ENCODE measurements at regions not wholly inside any gene's neighbourhood (a gene's known extent, or its start where the extent isn't known, plus 50 kb on each side); places are given as distances from the start of the nearest gene placed in this dataset.

GRCh38 chr20:60410618-60411264 is 452.5 kb downstream of the CDH26 start:
- H3K27ac ChIP-seq, result no peak overlapping the region
- no peak for TF ChIP-seq ZFX (IDR thresholded peaks at IDR 0.05)
- TF ChIP-seq, protein P1, sequence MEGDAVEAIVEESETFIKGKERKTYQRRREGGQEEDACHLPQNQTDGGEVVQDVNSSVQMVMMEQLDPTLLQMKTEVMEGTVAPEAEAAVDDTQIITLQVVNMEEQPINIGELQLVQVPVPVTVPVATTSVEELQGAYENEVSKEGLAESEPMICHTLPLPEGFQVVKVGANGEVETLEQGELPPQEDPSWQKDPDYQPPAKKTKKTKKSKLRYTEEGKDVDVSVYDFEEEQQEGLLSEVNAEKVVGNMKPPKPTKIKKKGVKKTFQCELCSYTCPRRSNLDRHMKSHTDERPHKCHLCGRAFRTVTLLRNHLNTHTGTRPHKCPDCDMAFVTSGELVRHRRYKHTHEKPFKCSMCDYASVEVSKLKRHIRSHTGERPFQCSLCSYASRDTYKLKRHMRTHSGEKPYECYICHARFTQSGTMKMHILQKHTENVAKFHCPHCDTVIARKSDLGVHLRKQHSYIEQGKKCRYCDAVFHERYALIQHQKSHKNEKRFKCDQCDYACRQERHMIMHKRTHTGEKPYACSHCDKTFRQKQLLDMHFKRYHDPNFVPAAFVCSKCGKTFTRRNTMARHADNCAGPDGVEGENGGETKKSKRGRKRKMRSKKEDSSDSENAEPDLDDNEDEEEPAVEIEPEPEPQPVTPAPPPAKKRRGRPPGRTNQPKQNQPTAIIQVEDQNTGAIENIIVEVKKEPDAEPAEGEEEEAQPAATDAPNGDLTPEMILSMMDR (conservative IDR thresholded peaks at IDR 0.05), result no peak

GRCh38 chr20:60411813-60412212 is 453.6 kb downstream of the CDH26 start:
- H3K27ac ChIP-seq, result no peak overlapping the region
- no peak for TF ChIP-seq ZFX (IDR thresholded peaks at IDR 0.05)
- TF ChIP-seq, protein P1 (conservative IDR thresholded peaks at IDR 0.05), result no peak

DNA sequence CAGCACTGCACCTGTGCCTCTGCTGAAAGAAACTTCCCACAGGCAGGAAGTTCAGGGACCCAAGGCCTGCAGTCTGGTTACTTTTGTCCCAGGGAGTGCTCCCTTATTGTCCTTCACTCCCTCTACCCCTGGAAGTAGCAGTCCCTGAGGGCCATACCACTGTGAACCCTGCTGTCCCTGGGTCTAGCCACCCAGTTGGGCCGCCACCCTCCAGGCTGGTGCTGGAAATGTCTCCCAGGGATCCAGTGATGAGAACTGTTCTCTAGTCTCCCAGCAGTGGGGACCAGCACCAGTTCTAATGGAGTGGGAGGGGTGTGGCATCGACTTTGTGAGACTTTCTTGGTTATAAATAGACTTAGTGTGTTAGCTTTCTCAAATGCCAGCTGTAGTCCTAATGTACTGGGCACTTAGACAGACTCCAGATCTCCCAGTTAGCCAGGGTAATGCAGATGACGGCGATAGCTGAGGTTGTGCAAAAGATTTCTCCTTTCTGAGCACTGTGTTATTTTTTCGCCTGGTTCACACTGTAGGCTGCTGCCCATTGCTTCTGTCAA is 462.5 kb downstream of the CDH26 start:
- TF ChIP-seq, protein P1 (conservative IDR thresholded peaks at IDR 0.05), result no peak
- TF ChIP-seq ZFX (IDR thresholded peaks at IDR 0.05), result no peak
- no peak overlapping the region for H3K27ac ChIP-seq

DNA sequence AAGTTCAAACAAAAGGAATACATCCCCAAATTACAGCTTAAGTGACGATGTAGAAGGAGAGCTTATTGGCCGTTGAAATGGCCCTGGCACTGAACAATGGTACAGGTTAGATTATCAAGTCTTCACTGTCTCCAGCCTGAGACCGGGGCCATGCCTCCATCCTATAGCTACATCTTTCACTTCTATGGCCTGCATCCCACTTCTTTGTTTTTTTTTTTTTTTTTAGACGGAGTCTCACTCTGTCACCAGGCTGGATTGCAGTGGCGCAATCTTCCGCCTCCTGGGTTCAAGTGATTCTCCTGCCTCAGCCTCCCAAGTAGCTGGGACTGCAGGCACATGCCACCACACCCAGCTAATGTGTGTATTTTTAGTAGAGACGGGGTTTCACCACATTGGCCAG is 464.6 kb downstream of the CDH26 start:
- no peak overlapping the region for H3K27ac ChIP-seq
- TF ChIP-seq ZFX (IDR thresholded peaks at IDR 0.05), result no peak
- TF ChIP-seq, protein P1 (conservative IDR thresholded peaks at IDR 0.05), result no peak

DNA sequence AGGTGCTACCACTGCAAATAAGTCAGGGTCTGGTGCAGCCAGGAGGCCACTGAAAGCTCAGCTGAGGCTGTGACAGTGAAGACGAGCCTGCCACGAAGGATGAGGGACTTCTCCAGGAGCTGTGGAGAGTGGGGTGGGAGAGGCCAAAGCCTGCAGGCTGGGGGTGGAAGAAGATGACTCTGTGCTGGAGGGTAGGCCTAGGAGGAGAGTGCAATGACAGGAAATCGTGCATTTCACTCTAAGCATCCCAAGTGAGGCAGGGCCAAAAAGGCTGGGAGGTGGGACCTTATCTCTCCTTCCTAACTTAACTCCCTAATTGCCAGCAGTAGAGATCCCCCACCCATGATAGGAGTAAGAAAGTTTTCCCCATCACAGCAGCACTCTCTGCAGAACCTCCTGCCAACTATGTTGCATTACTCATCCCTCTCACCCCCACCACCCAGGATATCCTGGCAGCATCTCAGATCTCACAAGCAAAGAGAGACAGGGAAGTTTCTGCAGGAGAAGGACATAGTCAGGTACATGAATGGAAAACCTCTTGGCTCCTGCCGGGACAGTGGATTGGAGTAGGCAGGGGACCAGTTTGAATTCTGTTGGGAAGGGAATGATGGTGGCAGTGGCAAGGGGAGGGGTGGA is 466.2 kb downstream of the CDH26 start:
- no peak for TF ChIP-seq ZFX (IDR thresholded peaks at IDR 0.05)
- TF ChIP-seq, protein P1 (conservative IDR thresholded peaks at IDR 0.05), result no peak
- H3K27ac ChIP-seq, result no peak overlapping the region

DNA sequence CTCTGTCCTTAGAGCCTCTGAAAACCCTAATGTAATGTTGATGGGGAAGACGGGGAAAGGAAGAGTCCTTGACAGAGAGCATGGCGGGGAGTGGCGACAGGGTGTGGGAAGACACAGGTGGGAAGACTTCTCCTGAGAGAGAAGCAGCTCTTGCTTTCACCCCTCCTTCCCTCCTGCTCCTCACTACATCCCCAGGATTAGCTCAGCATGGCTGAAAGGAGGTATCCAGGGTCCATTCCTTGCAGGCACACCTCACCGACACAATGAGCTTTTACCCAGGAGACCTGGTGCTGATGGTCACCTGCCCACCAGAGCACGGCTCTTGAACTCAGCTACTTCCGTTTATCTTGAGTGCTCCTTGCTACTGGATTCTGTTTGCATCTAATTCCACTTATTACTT is 469.3 kb downstream of the CDH26 start:
- TF ChIP-seq, protein P1 (conservative IDR thresholded peaks at IDR 0.05), result no peak
- TF ChIP-seq ZFX (IDR thresholded peaks at IDR 0.05), result no peak

DNA sequence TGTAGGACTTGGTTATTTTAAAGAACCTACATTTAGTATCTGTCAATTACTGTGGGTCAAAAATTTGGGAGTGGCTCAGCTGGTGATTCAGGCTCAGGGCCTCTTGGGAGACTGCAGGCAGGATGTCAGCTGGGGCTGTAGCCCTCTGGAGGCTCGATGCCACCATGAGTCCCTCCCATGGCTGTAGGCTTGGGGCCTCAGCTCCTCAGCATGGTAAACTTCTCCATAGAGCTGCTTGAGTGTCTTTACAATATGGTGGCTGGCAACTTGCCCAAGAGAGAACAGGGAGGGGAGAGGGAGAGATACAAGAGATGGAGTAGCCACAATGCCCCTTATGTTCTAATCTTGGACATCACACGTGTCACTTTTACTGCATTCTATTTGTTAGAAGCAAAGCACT is 470.4 kb downstream of the CDH26 start:
- TF ChIP-seq, protein P1 (conservative IDR thresholded peaks at IDR 0.05), result no peak
- no peak for TF ChIP-seq ZFX (IDR thresholded peaks at IDR 0.05)
- H3K27ac ChIP-seq, result no peak overlapping the region

More for the DNA sequence above, 469.3 kb downstream of the CDH26 start:
- no peak overlapping the region for H3K27ac ChIP-seq
